ENCODE measurements at regions not wholly inside any gene's neighbourhood (a gene's known extent, or its start where the extent isn't known, plus 50 kb on each side); places are given as distances from the start of the nearest gene placed in this dataset.

DNA sequence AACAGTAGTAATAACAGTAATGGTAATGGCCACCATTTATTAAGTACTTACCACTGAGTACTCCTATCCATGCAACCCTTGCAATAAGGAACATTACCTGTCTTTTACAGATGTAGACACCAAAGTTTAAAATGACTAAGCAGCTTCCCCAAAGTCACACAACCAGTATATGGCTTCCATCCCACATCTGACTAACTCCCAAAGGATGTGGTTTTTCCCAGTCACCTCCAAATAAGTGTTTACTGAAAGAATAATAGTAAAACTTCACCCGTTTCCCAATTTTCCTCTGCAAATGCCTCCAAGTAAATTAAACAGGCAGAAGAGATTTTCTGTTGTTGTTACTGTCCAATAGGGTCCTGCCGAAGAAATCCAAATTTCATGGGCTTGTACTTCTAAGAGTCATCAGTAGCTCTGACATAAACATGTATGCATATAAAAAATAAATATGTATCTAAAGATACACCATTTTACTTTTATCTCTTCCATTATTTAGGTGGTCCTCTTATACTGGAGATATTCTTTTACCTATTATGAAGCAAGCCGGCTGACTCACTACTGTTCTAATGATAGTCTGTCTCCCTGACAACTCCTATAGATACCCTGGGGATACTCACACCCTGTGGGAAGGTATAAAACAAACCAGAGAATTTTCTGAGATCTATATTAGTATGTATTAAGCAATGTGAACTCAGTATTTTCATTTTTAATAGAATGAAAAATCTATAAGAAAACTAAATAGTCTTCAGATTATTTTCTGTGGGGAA is 77.9 kb upstream of the ID4 start:
- TF ChIP-seq GATA3 (IDR thresholded peaks at IDR 0.05; ENCODE audit: low read depth, low read length) (no peak), GATA2 (IDR thresholded peaks at IDR 0.05; ENCODE audit: low read depth, low read length) (no peak)

DNA sequence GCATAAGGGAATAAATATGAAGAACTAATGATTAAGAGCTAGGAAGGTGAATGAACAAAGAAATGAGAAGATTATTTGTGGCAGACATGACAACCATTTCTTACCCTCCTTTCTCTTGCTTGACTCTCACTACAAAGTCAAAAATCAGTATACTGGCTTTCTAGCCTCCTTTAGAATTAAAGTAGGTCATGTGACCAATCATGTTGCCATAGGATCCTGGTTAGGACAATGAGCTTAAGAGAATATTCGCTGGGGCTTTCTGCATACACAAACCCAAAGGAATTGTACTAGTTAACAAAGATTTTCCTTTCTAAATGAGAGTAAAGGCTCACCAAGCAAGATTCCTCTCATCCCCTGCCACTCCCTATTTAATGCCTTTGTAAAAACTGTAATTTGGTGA is 76.0 kb upstream of the ID4 start:
- no peak for TF ChIP-seq GATA2 (IDR thresholded peaks at IDR 0.05; ENCODE audit: low read depth, low read length)
- no peak for TF ChIP-seq GATA3 (IDR thresholded peaks at IDR 0.05; ENCODE audit: low read depth, low read length)

DNA sequence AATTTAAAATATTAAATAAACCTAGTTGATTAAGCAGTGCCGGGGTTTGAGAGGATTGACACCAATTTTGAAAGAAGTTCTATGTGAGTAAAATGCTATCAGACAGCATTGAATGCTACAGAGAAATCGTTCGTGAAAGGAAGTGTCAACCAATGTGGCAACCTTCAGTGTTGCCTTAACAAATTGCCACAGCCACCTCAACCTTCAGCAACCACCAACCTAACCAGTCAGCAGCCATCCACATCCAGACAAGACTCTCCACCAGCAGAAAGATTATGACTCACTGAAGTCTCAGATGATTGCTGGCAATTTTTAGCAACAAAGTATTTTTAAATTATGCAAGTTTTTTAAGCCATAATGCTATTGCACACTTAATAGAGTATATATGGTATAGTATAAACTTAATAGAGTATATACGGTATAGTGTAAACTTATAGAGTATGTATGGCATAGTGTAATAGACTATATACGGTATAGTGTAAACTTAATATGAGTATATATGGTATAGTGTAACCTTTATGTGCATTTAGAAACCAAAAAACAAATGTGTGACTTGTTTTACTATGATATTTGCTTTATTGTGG is 65.3 kb upstream of the ID4 start:
- no peak for TF ChIP-seq GATA2 (IDR thresholded peaks at IDR 0.05; ENCODE audit: low read depth, low read length)
- TF ChIP-seq GATA3 (IDR thresholded peaks at IDR 0.05; ENCODE audit: low read depth, low read length) = no peak

DNA sequence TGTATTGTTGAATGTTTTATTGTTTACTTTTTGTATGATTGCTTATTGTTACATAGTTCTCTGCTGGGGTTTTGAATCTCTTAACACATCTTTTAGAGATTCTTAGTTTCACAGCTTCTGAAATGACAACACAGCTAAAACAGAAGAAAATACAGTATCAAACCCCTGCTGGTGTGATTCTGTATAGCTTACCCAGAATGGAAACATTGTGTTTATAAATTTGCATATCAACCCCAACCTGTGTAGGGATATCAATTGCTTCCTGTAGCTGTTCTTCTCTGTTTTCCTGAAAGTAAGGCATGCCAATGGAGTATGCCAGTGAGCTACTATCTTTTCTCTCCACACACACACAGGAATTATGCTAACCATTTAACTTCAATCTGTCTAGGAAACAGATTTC is 64.3 kb upstream of the ID4 start:
- TF ChIP-seq GATA2 (IDR thresholded peaks at IDR 0.05; ENCODE audit: low read depth, low read length) (no peak), GATA3 (IDR thresholded peaks at IDR 0.05; ENCODE audit: low read depth, low read length) (no peak)

DNA sequence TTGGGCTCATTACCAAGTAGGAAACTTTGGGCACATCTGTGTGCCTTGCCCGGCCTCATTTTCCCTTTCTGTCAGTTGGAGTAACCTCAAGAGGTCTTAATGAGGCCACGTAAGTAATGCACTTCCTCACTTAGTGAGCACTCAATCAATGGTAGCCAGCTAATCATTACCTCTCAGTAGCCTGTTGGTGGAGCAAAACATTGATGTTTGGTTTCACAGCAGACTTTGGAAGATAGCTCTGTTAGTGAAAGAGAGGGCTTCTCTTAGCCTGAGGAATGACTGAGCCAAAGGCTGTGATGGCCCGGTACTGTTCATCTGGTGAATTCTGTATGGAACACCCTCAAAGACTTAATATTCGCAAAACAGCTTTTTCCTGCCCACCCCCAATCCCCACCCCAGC is 55.9 kb upstream of the ID4 start:
- TF ChIP-seq GATA2 (IDR thresholded peaks at IDR 0.05; ENCODE audit: low read depth, low read length) (no peak), GATA3 (IDR thresholded peaks at IDR 0.05; ENCODE audit: low read depth, low read length) (no peak)

DNA sequence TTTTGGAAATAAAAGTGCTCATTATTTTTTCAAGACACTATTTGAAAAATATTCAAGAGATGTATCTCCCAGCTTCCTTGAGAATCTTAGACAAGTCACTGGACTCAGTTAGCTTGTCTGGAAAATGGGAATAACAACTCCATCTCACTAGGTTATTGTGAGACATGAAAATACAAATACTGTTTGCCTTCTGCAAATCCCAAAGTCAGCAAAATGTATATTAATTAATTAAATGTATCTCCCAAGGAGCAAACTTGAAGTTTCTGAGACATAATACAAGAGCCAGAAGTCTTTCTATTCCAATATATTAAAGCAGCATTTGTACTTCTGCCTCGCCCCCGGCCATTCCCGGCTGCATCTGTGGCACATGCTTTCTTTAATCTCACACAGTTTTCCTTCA is 54.6 kb upstream of the ID4 start:
- TF ChIP-seq GATA3 (IDR thresholded peaks at IDR 0.05; ENCODE audit: low read depth, low read length) (no peak), GATA2 (IDR thresholded peaks at IDR 0.05; ENCODE audit: low read depth, low read length) (no peak)
